ENCODE measurements at regions not wholly inside any gene's neighbourhood (a gene's known extent, or its start where the extent isn't known, plus 50 kb on each side); places are given as distances from the start of the nearest gene placed in this dataset.

- no peak overlapping the region for H3K4me3 Mint-ChIP-seq
These were observed 380.3 kb downstream of the GADD45G start for GRCh38 chr9:89985068-89985467.

GRCh38 chr9:89986190-89986589, 381.4 kb downstream of the GADD45G start:
- Histone ChIP-seq H3K4me1 (ENCODE audit: control insufficient read depth, insufficient read depth, low read length) (no peaks in the 10 kb centered on the region), H3K36me3 (ENCODE audit: control insufficient read depth, insufficient read depth, low read length) (no peaks in the 10 kb centered on the region), H3K9ac (ENCODE audit: extremely low read depth, low read length, poor library complexity, severe bottlenecking) (no peak overlapping the region), H3K27me3 (ENCODE audit: control insufficient read depth, insufficient read depth, low read length, poor library complexity, severe bottlenecking) (peaks cover 4% of the 10 kb centered on the region), H3K4me3 (ENCODE audit: low read length) (no peak overlapping the region), H3K27ac (ENCODE audit: low read depth, low read length) (no peak overlapping the region), H3K9me3 (ENCODE audit: control insufficient read depth, low read length) (peaks cover 23% of the 10 kb centered on the region)
- DNase-seq: no peak
- 89% methylated on average over 2 of the region's 2 CpGs; no CpG with 5 or more reads in 1 of the 2 experiments for WGBS, 2 experiments (ENCODE audit: insufficient coverage in 1 of 2, insufficient read length in 1 of 2)
- Mint-ChIP-seq H3K9me3 (peaks cover 25% of the 10 kb centered on the region), H3K36me3 (ENCODE audit: low read depth) (no peaks in the 10 kb centered on the region), H3K4me3 (no peak overlapping the region), H3K27me3 (ENCODE audit: insufficient read depth) (no peaks in the 10 kb centered on the region), H3K4me1 (no peaks in the 10 kb centered on the region), H3K27ac (no peak overlapping the region)
- TF ChIP-seq CTCF (conservative IDR thresholded peaks at IDR 0.05): no peak

More at GRCh38 chr9:89985068-89985467, 380.3 kb downstream of the GADD45G start:
- Histone ChIP-seq H3K36me3 (ENCODE audit: control insufficient read depth, insufficient read depth, low read length) (no peaks in the 10 kb centered on the region), H3K4me3 (ENCODE audit: low read length) (no peak overlapping the region), H3K27me3 (ENCODE audit: control insufficient read depth, insufficient read depth, low read length, poor library complexity, severe bottlenecking) (peaks cover 4% of the 10 kb centered on the region), H3K9ac (ENCODE audit: extremely low read depth, low read length, poor library complexity, severe bottlenecking) (no peak overlapping the region), H3K9me3 (ENCODE audit: control insufficient read depth, low read length) (peaks cover 12% of the 10 kb centered on the region), H3K27ac (ENCODE audit: low read depth, low read length) (no peak overlapping the region), H3K4me1 (ENCODE audit: control insufficient read depth, insufficient read depth, low read length) (no peaks in the 10 kb centered on the region)
- Mint-ChIP-seq H3K27me3 (ENCODE audit: insufficient read depth) (no peaks in the 10 kb centered on the region), H3K4me1 (no peaks in the 10 kb centered on the region), H3K36me3 (ENCODE audit: low read depth) (no peaks in the 10 kb centered on the region), H3K27ac (no peak overlapping the region), H3K9me3 (peaks cover 14% of the 10 kb centered on the region)
- DNase-seq: no peak
- TF ChIP-seq CTCF (conservative IDR thresholded peaks at IDR 0.05): no peak
- WGBS, 2 experiments (ENCODE audit: insufficient coverage in 1 of 2, insufficient read length in 1 of 2): 93 to 100% methylated on average over 2 of the region's 2 CpGs

GRCh38 chr9:89988458-89988857, 383.6 kb downstream of the GADD45G start:
- peaks cover 26% of the 10 kb centered on the region for H3K9me3 Mint-ChIP-seq
- no peaks in the 10 kb centered on the region for H3K27me3 Mint-ChIP-seq (ENCODE audit: insufficient read depth)
- no peak overlapping the region for H3K27ac Mint-ChIP-seq
- Histone ChIP-seq H3K9me3 (ENCODE audit: control insufficient read depth, low read length) (peaks cover 25% of the 10 kb centered on the region), H3K36me3 (ENCODE audit: control insufficient read depth, insufficient read depth, low read length) (no peaks in the 10 kb centered on the region), H3K4me3 (ENCODE audit: low read length) (no peak overlapping the region), H3K27me3 (ENCODE audit: control insufficient read depth, insufficient read depth, low read length, poor library complexity, severe bottlenecking) (peaks cover 2% of the 10 kb centered on the region), H3K27ac (ENCODE audit: low read depth, low read length) (no peak overlapping the region), H3K4me1 (ENCODE audit: control insufficient read depth, insufficient read depth, low read length) (no peaks in the 10 kb centered on the region), H3K9ac (ENCODE audit: extremely low read depth, low read length, poor library complexity, severe bottlenecking) (no peak overlapping the region)
- DNase-seq: no peak
- H3K4me3 Mint-ChIP-seq: no peak overlapping the region
- 22% methylated on average over 1 of the region's 1 CpG; no CpG with 5 or more reads in 1 of the 2 experiments for WGBS, 2 experiments (ENCODE audit: insufficient coverage in 1 of 2, insufficient read length in 1 of 2)
- no peaks in the 10 kb centered on the region for H3K36me3 Mint-ChIP-seq (ENCODE audit: low read depth)
- no peak for TF ChIP-seq CTCF (conservative IDR thresholded peaks at IDR 0.05)
- H3K4me1 Mint-ChIP-seq: peaks cover 6% of the 10 kb centered on the region

Measured in endodermal cell (in vitro differentiated cells).